Fibroblast of lung (primary cell): ENCODE measurements at regions not wholly inside any gene's neighbourhood (a gene's known extent, or its start where the extent isn't known, plus 50 kb on each side); places are given as distances from the start of the nearest gene placed in this dataset.

ENCODE experiments used
- DNase-seq, 2 donors: peaks; one replicate each; pipeline versions ENCODE4 v3.0.0 to v3.0.0-alpha.2; 2010; ENCODE audit warnings: low read depth in 2 of 2
- H2AFZ ChIP-seq: 2 replicates; pipeline ENCODE4 v1.5.1; 2012; ENCODE audit warnings: low read length, control low read depth, inconsistent platforms
- H3K27ac ChIP-seq: 2 replicates; pipeline ENCODE4 v1.5.1; 2011; ENCODE audit warnings: low read length, control low read depth; ENCODE audit not compliant: insufficient read depth
- H3K27me3 ChIP-seq: 2 replicates; pipeline ENCODE4 v1.5.1; 2011; ENCODE audit warnings: mild to moderate bottlenecking, low read length; ENCODE audit not compliant: control insufficient read depth, insufficient read depth
- H3K36me3 ChIP-seq: 2 replicates; pipeline ENCODE4 v1.5.1; 2011; ENCODE audit warnings: low read length; ENCODE audit not compliant: control insufficient read depth, insufficient read depth
- H3K4me1 ChIP-seq: 2 replicates; pipeline ENCODE4 v1.5.1; 2011; ENCODE audit warnings: low read length; ENCODE audit not compliant: control insufficient read depth, insufficient read depth; ENCODE audit errors: extremely low read depth
- H3K4me2 ChIP-seq: 2 replicates; pipeline ENCODE4 v1.5.1; 2011; ENCODE audit warnings: low read length, control low read depth; ENCODE audit not compliant: insufficient read depth; ENCODE audit errors: extremely low read depth
- H3K4me3 ChIP-seq, 4 experiments: fragments of 200-600 bp in 1 of 4; sonication (generic) in 1 of 4; replicated peaks in 1 of 4; 2 replicates each; pipeline ENCODE4 v1.5.1; 2011 to 2016; ENCODE audit warnings: low read length in 4 of 4, low read depth in 3 of 4, mild to moderate bottlenecking in 3 of 4, control low read depth in 2 of 4, inconsistent platforms in 1 of 4, mixed read lengths in 1 of 4; ENCODE audit not compliant: insufficient read depth in 1 of 4; ENCODE audit errors: control extremely low read depth in 1 of 4
- H3K79me2 ChIP-seq: 2 replicates; pipeline ENCODE4 v1.5.1; 2012; ENCODE audit warnings: mild to moderate bottlenecking, low read length, inconsistent platforms; ENCODE audit not compliant: control insufficient read depth, insufficient read depth
- H3K9ac ChIP-seq: 2 replicates; pipeline ENCODE4 v1.5.1; 2011; ENCODE audit warnings: mild to moderate bottlenecking, low read length, control low read depth; ENCODE audit not compliant: insufficient read depth
- H3K9me3 ChIP-seq: 2 replicates; pipeline ENCODE4 v1.5.1; 2012; ENCODE audit warnings: low read depth, low read length; ENCODE audit not compliant: control insufficient read depth, insufficient read depth
- H4K20me1 ChIP-seq: 2 replicates; pipeline ENCODE4 v1.5.1; 2011; ENCODE audit warnings: low read length; ENCODE audit not compliant: control insufficient read depth, insufficient read depth; ENCODE audit errors: extremely low read depth
- CTCF ChIP-seq, 2 donors: IDR thresholded peaks in 1 of 2; conservative IDR thresholded peaks in 1 of 2; 1 replicate in 1 of 2; 2 replicates in 1 of 2; pipeline ENCODE4 v1.5.1; 2011 to 2012; ENCODE audit warnings: low read length in 2 of 2, control low read depth in 1 of 2, inconsistent platforms in 1 of 2, low read depth in 1 of 2, mild to moderate bottlenecking in 1 of 2
- EZH2 ChIP-seq: IDR thresholded peaks from 2 replicates; pipeline ENCODE4 v1.5.1; 2012; ENCODE audit warnings: low read length, control low read depth, mild to moderate bottlenecking; ENCODE audit errors: missing control alignments

GRCh38 chr18:1892191-1892590 is 679.1 kb downstream of the METTL4 start:
- H3K79me2 ChIP-seq: no peaks in the 10 kb centered on the region
- H3K4me1 ChIP-seq: no peaks in the 10 kb centered on the region
- H3K27ac ChIP-seq: no peak overlapping the region
- H3K4me3 ChIP-seq: no peak overlapping the region
- no peaks in the 10 kb centered on the region for H3K36me3 ChIP-seq
- no peak for DNase-seq
- no peaks in the 10 kb centered on the region for H4K20me1 ChIP-seq
- TF ChIP-seq EZH2 (no peak), CTCF (conservative IDR thresholded peaks at IDR 0.05 in 1 of 2, IDR thresholded peaks at IDR 0.05 in 1 of 2; ENCODE audit: low read depth in 1 of 2, low read length in 2 of 2) (no peak)
- no peaks in the 10 kb centered on the region for H3K9me3 ChIP-seq
- H3K4me2 ChIP-seq: no peak overlapping the region
- H3K9ac ChIP-seq: no peak overlapping the region
- no peaks in the 10 kb centered on the region for H3K27me3 ChIP-seq
- H2AFZ ChIP-seq: no peak overlapping the region

GRCh38 chr18:1895456-1896185 is 675.7 kb downstream of the METTL4 start:
- no peaks in the 10 kb centered on the region for H4K20me1 ChIP-seq
- H3K9me3 ChIP-seq: no peaks in the 10 kb centered on the region
- no peaks in the 10 kb centered on the region for H3K79me2 ChIP-seq
- no peaks in the 10 kb centered on the region for H3K36me3 ChIP-seq
- no peak overlapping the region for H3K9ac ChIP-seq
- no peak overlapping the region for H3K4me3 ChIP-seq
- no peaks in the 10 kb centered on the region for H3K4me1 ChIP-seq
- H3K27ac ChIP-seq: no peak overlapping the region
- TF ChIP-seq EZH2 (no peak), CTCF (conservative IDR thresholded peaks at IDR 0.05 in 1 of 2, IDR thresholded peaks at IDR 0.05 in 1 of 2; ENCODE audit: low read depth in 1 of 2, low read length in 2 of 2) (no peak)
- no peak overlapping the region for H3K4me2 ChIP-seq
- H2AFZ ChIP-seq: no peak overlapping the region
- no peaks in the 10 kb centered on the region for H3K27me3 ChIP-seq
- no peak for DNase-seq

GRCh38 chr18:1906421-1906820 is 664.9 kb downstream of the METTL4 start:
- no peak for DNase-seq
- Histone ChIP-seq H3K9me3 (no peaks in the 10 kb centered on the region), H3K79me2 (no peaks in the 10 kb centered on the region), H3K27me3 (no peaks in the 10 kb centered on the region), H3K4me3 (no peak overlapping the region), H3K9ac (no peak overlapping the region), H2AFZ (no peak overlapping the region), H3K4me2 (no peak overlapping the region), H3K36me3 (no peaks in the 10 kb centered on the region), H4K20me1 (no peaks in the 10 kb centered on the region), H3K4me1 (no peaks in the 10 kb centered on the region), H3K27ac (no peak overlapping the region)
- TF ChIP-seq EZH2: no peak
- no peak for TF ChIP-seq CTCF (conservative IDR thresholded peaks at IDR 0.05 in 1 of 2, IDR thresholded peaks at IDR 0.05 in 1 of 2; ENCODE audit: low read depth in 1 of 2, low read length in 2 of 2)
